ENCODE measurements at regions not wholly inside any gene's neighbourhood (a gene's known extent, or its start where the extent isn't known, plus 50 kb on each side); places are given as distances from the start of the nearest gene placed in this dataset.
"Not testable (repeated sequence)": the region's sequence is repeated elsewhere in the genome, so short reads cannot be mapped to it uniquely, and the experiment has no call there.

- DNase-seq: no peak
Measured at GRCh38 chr2:125736306-125736705, 919.7 kb upstream of the GYPC start.

- DNase-seq: no peak
Measured at GRCh38 chr2:125745514-125745913, 910.4 kb upstream of the GYPC start.

- no peak for DNase-seq
Measured at GRCh38 chr2:125746321-125747164, 909.4 kb upstream of the GYPC start.

GRCh38 chr2:125747165-125747425 is 908.9 kb upstream of the GYPC start:
- DNase-seq: no peak

- DNase-seq: no peak
Measured at GRCh38 chr2:125756431-125756830, 899.5 kb upstream of the GYPC start.

GRCh38 chr2:125796784-125797183 is 859.2 kb upstream of the GYPC start:
- DNase-seq: no peak

GRCh38 chr2:125797192-125797591 is 858.8 kb upstream of the GYPC start:
- no peak for DNase-seq

- DNase-seq: no peak
Measured at GRCh38 chr2:125822746-125823145, 833.2 kb upstream of the GYPC start.

- not testable (repeated sequence) for DNase-seq
Measured at GRCh38 chr2:125825781-125826180, 830.2 kb upstream of the GYPC start.

- no peak for DNase-seq
Measured at GRCh38 chr2:125837128-125837527, 818.8 kb upstream of the GYPC start.

GRCh38 chr2:125837611-125838010 is 818.3 kb upstream of the GYPC start:
- no peak for DNase-seq

- DNase-seq: no peak
Measured at GRCh38 chr2:125839945-125840344, 816.0 kb upstream of the GYPC start.

- no peak for DNase-seq
Measured at GRCh38 chr2:125842041-125842440, 813.9 kb upstream of the GYPC start.

- DNase-seq: no peak
Measured at GRCh38 chr2:125850541-125850940, 805.4 kb upstream of the GYPC start.

GRCh38 chr2:125852364-125852763 is 803.6 kb upstream of the GYPC start:
- no peak for DNase-seq

GRCh38 chr2:125853626-125854025 is 802.3 kb upstream of the GYPC start:
- no peak for DNase-seq

GRCh38 chr2:125855204-125855603 is 800.8 kb upstream of the GYPC start:
- DNase-seq: no peak

GRCh38 chr2:125857971-125858794 is 797.8 kb upstream of the GYPC start:
- DNase-seq: no peak

GRCh38 chr2:125861461-125861860 is 794.5 kb upstream of the GYPC start:
- DNase-seq: no peak

- DNase-seq: no peak
Measured at GRCh38 chr2:125867908-125868307, 788.0 kb upstream of the GYPC start.

GRCh38 chr2:125870264-125870663 is 785.7 kb upstream of the GYPC start:
- DNase-seq: no peak

- DNase-seq: no peak
Measured at GRCh38 chr2:125870746-125871145, 785.2 kb upstream of the GYPC start.

GRCh38 chr2:125874564-125874963 is 781.4 kb upstream of the GYPC start:
- no peak for DNase-seq

- no peak for DNase-seq
Measured at GRCh38 chr2:125885340-125885739, 770.6 kb upstream of the GYPC start.

Measured in activated CD8-positive, alpha-beta memory T cell treated with anti-CD3 and anti-CD28 coated beads, Interleukin-2, amount 50 U/mL, for 48 hours (primary cell).